Natural killer cell (primary cell): ENCODE measurements at regions not wholly inside any gene's neighbourhood (a gene's known extent, or its start where the extent isn't known, plus 50 kb on each side); places are given as distances from the start of the nearest gene placed in this dataset.

Experiments
- ATAC-seq, 3 donors: fragments of 150-1000 bp in 2 of 3; fragments of 200-7000 bp in 1 of 3; cut with Tn5 transposase; 1 replicate in 1 of 3; 2 replicates in 2 of 3; pipeline ENCODE4 v1.10.0; 2021; ENCODE audit warnings: mild to moderate bottlenecking in 2 of 3, moderate library complexity in 2 of 3
- DNase-seq, 2 donors: peaks; one replicate each; pipeline versions ENCODE4 v3.0.0 to v3.0.0-alpha.2; 2013 to 2021; ENCODE audit warnings: mixed read lengths in 1 of 2
- H3K27ac ChIP-seq: one replicate; pipeline ENCODE4 v1.5.1; 2013; ENCODE audit warnings: mild to moderate bottlenecking, low read length
- H3K27me3 ChIP-seq: one replicate; pipeline ENCODE4 v1.6.1; 2013; ENCODE audit warnings: low read length; ENCODE audit not compliant: control insufficient read depth, insufficient read depth
- H3K36me3 ChIP-seq: one replicate; pipeline ENCODE4 v1.6.1; 2013; ENCODE audit warnings: low read length; ENCODE audit not compliant: control insufficient read depth, insufficient read depth
- H3K4me1 ChIP-seq: one replicate; pipeline ENCODE4 v1.6.1; 2013; ENCODE audit warnings: low read length; ENCODE audit not compliant: control insufficient read depth, insufficient read depth
- H3K4me3 ChIP-seq: one replicate; pipeline ENCODE4 v1.5.1; 2013; ENCODE audit warnings: low read length
- H3K9me3 ChIP-seq: one replicate; pipeline ENCODE4 v1.6.1; 2013; ENCODE audit warnings: low read length; ENCODE audit not compliant: control insufficient read depth, insufficient read depth
- H3K27ac Mint-ChIP-seq, 2 donors: one replicate each; pipeline ENCODE4 v1.8.0; 2022; ENCODE audit warnings: mild to moderate bottlenecking in 2 of 2, mixed read lengths in 2 of 2, moderate library complexity in 1 of 2
- H3K27me3 Mint-ChIP-seq, 2 donors: one replicate each; pipeline ENCODE4 v1.8.0; 2022; ENCODE audit warnings: low read depth in 2 of 2, mixed read lengths in 2 of 2
- H3K36me3 Mint-ChIP-seq: one replicate; pipeline ENCODE4 v1.8.0; 2022; ENCODE audit warnings: mixed read lengths
- H3K4me1 Mint-ChIP-seq, 2 donors: one replicate each; pipeline ENCODE4 v1.8.0; 2022; ENCODE audit warnings: mixed read lengths in 2 of 2
- H3K4me3 Mint-ChIP-seq: one replicate; pipeline ENCODE4 v1.8.0; 2022; ENCODE audit warnings: mild to moderate bottlenecking, moderate library complexity, mixed read lengths
- H3K9me3 Mint-ChIP-seq, 2 donors: one replicate each; pipeline ENCODE4 v1.8.0; 2022; ENCODE audit warnings: mixed read lengths in 2 of 2
- CTCF ChIP-seq: fragments of 200-600 bp; IDR thresholded peaks from one replicate; pipeline ENCODE4 v1.8.0; 2022; ENCODE audit warnings: antibody characterized with exemption
- WGBS: methylation state at CpG from one replicate; pipeline ENCODE4 v1.1.7; 2013; ENCODE audit warnings: missing lambda C conversion rate; ENCODE audit not compliant: insufficient coverage; 5-methylcytosine and 5-hydroxymethylcytosine counted together
- intact Hi-C: fragments of 100-400 bp; cut with micrococcal nuclease; formaldehyde crosslinking; loops from one replicate; pipeline ENCODE4 v1.14.2; 2022

GRCh38 chr6:112468359-112468758 is 121.2 kb downstream of the RFPL4B start:
- Histone ChIP-seq H3K9me3 (no peaks in the 10 kb centered on the region), H3K27me3 (no peaks in the 10 kb centered on the region), H3K4me3 (no peak overlapping the region), H3K36me3 (no peaks in the 10 kb centered on the region), H3K4me1 (no peaks in the 10 kb centered on the region), H3K27ac (no peak overlapping the region)
- no peaks in the 10 kb centered on the region for H3K9me3 Mint-ChIP-seq
- TF ChIP-seq CTCF, result no peak
- no peak for ATAC-seq
- no peaks in the 10 kb centered on the region for H3K27me3 Mint-ChIP-seq
- no peak overlapping the region for H3K4me3 Mint-ChIP-seq
- H3K4me1 Mint-ChIP-seq, result no peaks in the 10 kb centered on the region
- WGBS, result 67% methylated on average over 1 of the region's 3 CpGs
- no peaks in the 10 kb centered on the region for H3K36me3 Mint-ChIP-seq
- DNase-seq, result no peak
- intact Hi-C loops, result no loop called here
- H3K27ac Mint-ChIP-seq, result no peak overlapping the region

GRCh38 chr6:112469306-112469705 is 122.2 kb downstream of the RFPL4B start:
- Mint-ChIP-seq H3K27ac (no peak overlapping the region), H3K4me1 (no peaks in the 10 kb centered on the region)
- intact Hi-C loops, result no loop called here

GRCh38 chr6:112470376-112470775 is 123.2 kb downstream of the RFPL4B start:
- no peaks in the 10 kb centered on the region for H3K36me3 ChIP-seq
- Mint-ChIP-seq H3K4me1 (no peaks in the 10 kb centered on the region), H3K27me3 (no peaks in the 10 kb centered on the region), H3K9me3 (no peaks in the 10 kb centered on the region), H3K36me3 (no peaks in the 10 kb centered on the region), H3K4me3 (no peak overlapping the region), H3K27ac (no peak overlapping the region)
- H3K9me3 ChIP-seq, result no peaks in the 10 kb centered on the region
- H3K4me3 ChIP-seq, result no peak overlapping the region
- DNase-seq, result no peak
- no peaks in the 10 kb centered on the region for H3K4me1 ChIP-seq
- no peaks in the 10 kb centered on the region for H3K27me3 ChIP-seq
- ATAC-seq, result no peak
- intact Hi-C loops, result no loop called here
- TF ChIP-seq CTCF, result no peak
- no peak overlapping the region for H3K27ac ChIP-seq
- WGBS, result 86% methylated on average over 3 of the region's 4 CpGs

More at GRCh38 chr6:112469306-112469705, 122.2 kb downstream of the RFPL4B start:
- H3K4me1 ChIP-seq, result no peaks in the 10 kb centered on the region
- no peak overlapping the region for H3K4me3 Mint-ChIP-seq
- 69% methylated on average over 1 of the region's 2 CpGs for WGBS
- no peaks in the 10 kb centered on the region for H3K9me3 Mint-ChIP-seq
- no peaks in the 10 kb centered on the region for H3K27me3 ChIP-seq
- H3K27ac ChIP-seq, result no peak overlapping the region
- DNase-seq, result no peak
- no peak for ATAC-seq
- H3K27me3 Mint-ChIP-seq, result no peaks in the 10 kb centered on the region
- H3K4me3 ChIP-seq, result no peak overlapping the region
- H3K36me3 ChIP-seq, result no peaks in the 10 kb centered on the region
- H3K36me3 Mint-ChIP-seq, result no peaks in the 10 kb centered on the region
- H3K9me3 ChIP-seq, result no peaks in the 10 kb centered on the region
- no peak for TF ChIP-seq CTCF

- Mint-ChIP-seq H3K4me3 (no peak overlapping the region), H3K36me3 (no peaks in the 10 kb centered on the region), H3K27me3 (no peaks in the 10 kb centered on the region), H3K27ac (no peak overlapping the region), H3K4me1 (no peaks in the 10 kb centered on the region), H3K9me3 (no peaks in the 10 kb centered on the region)
- H3K4me1 ChIP-seq, result no peaks in the 10 kb centered on the region
- no peak for TF ChIP-seq CTCF
- ATAC-seq, result no peak
- no peaks in the 10 kb centered on the region for H3K36me3 ChIP-seq
- H3K27me3 ChIP-seq, result no peaks in the 10 kb centered on the region
- 83% methylated on average over 1 of the region's 1 CpG for WGBS
- no peaks in the 10 kb centered on the region for H3K9me3 ChIP-seq
- no peak overlapping the region for H3K4me3 ChIP-seq
- no peak overlapping the region for H3K27ac ChIP-seq
- intact Hi-C loops, result no loop called here
- no peak for DNase-seq
These were observed 123.8 kb downstream of the RFPL4B start for GRCh38 chr6:112470950-112471349.
